Hematopoietic multipotent progenitor cell (in vitro differentiated cells): ENCODE measurements at regions not wholly inside any gene's neighbourhood (a gene's known extent, or its start where the extent isn't known, plus 50 kb on each side); places are given as distances from the start of the nearest gene placed in this dataset.

Experiments used
- DNase-seq, 3 donors: peaks; one replicate each; pipeline ENCODE4 v3.0.0-alpha.2; 2011 to 2015; ENCODE audit warnings: low read depth in 2 of 3, low spot score in 2 of 3

GRCh38 chr5:18091142-18091541 is 456.9 kb downstream of the TAF11L14 start:
- peak in 1 of 3 donors; percentile 68 for DNase-seq

- DNase-seq = no peak
These were observed 457.5 kb downstream of the TAF11L14 start for GRCh38 chr5:18091758-18092157.

- no peak for DNase-seq
These were observed 460.8 kb downstream of the TAF11L14 start for GRCh38 chr5:18095061-18095460.

- no peak for DNase-seq
These were observed 463.6 kb downstream of the TAF11L14 start for GRCh38 chr5:18097817-18098216.

- peak in 2 of 3 donors; percentile 26 to 74 for DNase-seq
These were observed 464.4 kb downstream of the TAF11L14 start for GRCh38 chr5:18098691-18099090.

- DNase-seq = no peak
These were observed 465.0 kb downstream of the TAF11L14 start for GRCh38 chr5:18099261-18099660.

- DNase-seq = no peak
These were observed 467.3 kb downstream of the TAF11L14 start for GRCh38 chr5:18101532-18101931.

- no peak for DNase-seq
These were observed 468.5 kb downstream of the TAF11L14 start for GRCh38 chr5:18102733-18103132.

GRCh38 chr5:18105449-18105848 is 471.2 kb downstream of the TAF11L14 start:
- DNase-seq = no peak

GRCh38 chr5:18111906-18112465 is 477.7 kb downstream of the TAF11L14 start:
- DNase-seq = peak in 2 of 3 donors; percentile 32 to 80

GRCh38 chr5:18113721-18114120 is 479.5 kb downstream of the TAF11L14 start:
- DNase-seq = peak in 2 of 3 donors; percentile 50 to 79

- no peak for DNase-seq
These were observed 480.0 kb downstream of the TAF11L14 start for GRCh38 chr5:18114151-18114757.

- no peak for DNase-seq
These were observed 483.7 kb downstream of the TAF11L14 start for GRCh38 chr5:18117968-18118367.

- DNase-seq = no peak
These were observed 485.0 kb downstream of the TAF11L14 start for GRCh38 chr5:18119156-18119785.

GRCh38 chr5:18141222-18141621 is 507.0 kb downstream of the TAF11L14 start:
- DNase-seq = no peak

- DNase-seq = no peak
These were observed 508.6 kb downstream of the TAF11L14 start for GRCh38 chr5:18142831-18143230.

GRCh38 chr5:18152671-18153070 is 518.4 kb downstream of the TAF11L14 start:
- DNase-seq = no peak

- no peak for DNase-seq
These were observed 523.9 kb downstream of the TAF11L14 start for GRCh38 chr5:18158166-18158565.

- DNase-seq = no peak
These were observed 525.1 kb downstream of the TAF11L14 start for GRCh38 chr5:18159331-18159730.

GRCh38 chr5:18171684-18172083 is 537.4 kb downstream of the TAF11L14 start:
- no peak for DNase-seq

GRCh38 chr5:18179579-18179978 is 545.3 kb downstream of the TAF11L14 start:
- no peak for DNase-seq

GRCh38 chr5:18181575-18181974 is 547.3 kb downstream of the TAF11L14 start:
- no peak for DNase-seq
